Kidney (tissue), 13 donors: ENCODE measurements at regions not wholly inside any gene's neighbourhood (a gene's known extent, or its start where the extent isn't known, plus 50 kb on each side); places are given as distances from the start of the nearest gene placed in this dataset.
"Not testable (repeated sequence)": the region's sequence is repeated elsewhere in the genome, so short reads cannot be mapped to it uniquely, and the experiment has no call there.

ENCODE experiments used
- DNase-seq, 5 donors: peaks; one replicate each; pipeline ENCODE4 v3.0.0-alpha.2; 2013 to 2020
- FAIRE-seq: peaks from 2 replicates; lab custom pipeline; 2012; peaks lifted over from hg19 to GRCh38; lab: Jason Lieb, UNC
- H3K27ac ChIP-seq, 2 donors: one replicate each; pipeline ENCODE4 v1.7.0; 2013; ENCODE audit warnings: low read depth in 2 of 2, low read length in 2 of 2, inconsistent platforms in 1 of 2
- H3K27me3 ChIP-seq: one replicate; pipeline ENCODE4 v1.7.1; 2013; ENCODE audit warnings: low read length, inconsistent platforms; ENCODE audit not compliant: control insufficient read depth, insufficient read depth
- H3K36me3 ChIP-seq, 3 donors: one replicate each; pipeline versions ENCODE4 v1.7.0 to v1.7.1; 2013; ENCODE audit warnings: low read length in 3 of 3, control low read depth in 1 of 3, inconsistent platforms in 1 of 3; ENCODE audit not compliant: insufficient read depth in 3 of 3, control insufficient read depth in 2 of 3
- H3K4me1 ChIP-seq, 3 donors: one replicate each; pipeline versions ENCODE4 v1.7.0 to v1.7.1; 2013; ENCODE audit warnings: low read length in 3 of 3, inconsistent platforms in 1 of 3, low read depth in 1 of 3; ENCODE audit not compliant: control insufficient read depth in 2 of 3, insufficient read depth in 2 of 3
- H3K4me3 ChIP-seq, 3 donors: one replicate each; pipeline versions ENCODE4 v1.7.0 to v1.8.1; 2013; ENCODE audit warnings: low read length in 3 of 3, control low read depth in 1 of 3, inconsistent platforms in 1 of 3
- H3K9ac ChIP-seq, 3 donors: one replicate each; pipeline versions ENCODE4 v1.7.0 to v1.7.1; 2013; ENCODE audit warnings: low read length in 3 of 3, control low read depth in 1 of 3, inconsistent platforms in 1 of 3
- H3K9me3 ChIP-seq, 3 donors: one replicate each; pipeline versions ENCODE4 v1.7.0 to v1.7.1; 2013; ENCODE audit warnings: low read length in 3 of 3, control low read depth in 1 of 3, inconsistent platforms in 1 of 3; ENCODE audit not compliant: control insufficient read depth in 2 of 3, insufficient read depth in 1 of 3
- intact Hi-C: fragments of 100-400 bp; cut with DNase I; formaldehyde crosslinking; loops from one replicate; pipeline ENCODE4 v1.11.1; 2022
- TF ChIP-seq, protein P1 (sequence below): IDR thresholded peaks from 3 replicates; pipeline ENCODE4 v1.5.1; 2012; ENCODE audit warnings: mild to moderate bottlenecking, moderate library complexity, borderline replicate concordance; ENCODE audit not compliant: insufficient read depth; ENCODE audit errors: extremely low read depth
- donor health status: control.
- donor health status: control.
- donor health status: control.
- donor health status: control.
- donor health status: control.
- donor health status: DM: yes; HTN: yes; CAD: no.
- donor health status: Normal renal cell carcinoma (clear cell type).

DNA sequence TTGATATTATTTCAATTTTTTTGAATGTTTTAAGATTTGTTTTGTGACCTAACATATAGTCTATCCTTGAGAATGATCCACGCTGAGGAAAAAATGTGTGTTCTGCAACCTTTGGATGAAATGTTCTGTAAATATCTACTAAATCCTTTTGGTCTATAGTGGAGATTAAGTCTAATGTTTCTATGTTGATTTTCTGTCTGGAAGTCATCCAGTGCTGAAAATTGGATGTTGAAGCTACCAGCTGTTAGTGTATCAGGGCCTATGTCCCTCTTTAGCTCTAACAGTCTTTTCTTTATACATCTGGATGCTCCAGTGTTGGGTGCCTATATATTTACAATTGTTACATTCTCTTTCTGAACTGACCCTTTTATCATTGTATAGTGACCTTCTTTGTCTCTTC is 422.3 kb downstream of the TMEM232 start:
- Histone ChIP-seq H3K27ac (no peak overlapping the region), H3K9ac (no peak overlapping the region), H3K9me3 (peaks cover 0 to 12% (median 0%) of the 10 kb centered on the region in 3 donors), H3K36me3 (no peaks in the 10 kb centered on the region), H3K4me3 (no peak overlapping the region), H3K4me1 (no peaks in the 10 kb centered on the region), H3K27me3 (no peaks in the 10 kb centered on the region)
- TF ChIP-seq, protein P1, sequence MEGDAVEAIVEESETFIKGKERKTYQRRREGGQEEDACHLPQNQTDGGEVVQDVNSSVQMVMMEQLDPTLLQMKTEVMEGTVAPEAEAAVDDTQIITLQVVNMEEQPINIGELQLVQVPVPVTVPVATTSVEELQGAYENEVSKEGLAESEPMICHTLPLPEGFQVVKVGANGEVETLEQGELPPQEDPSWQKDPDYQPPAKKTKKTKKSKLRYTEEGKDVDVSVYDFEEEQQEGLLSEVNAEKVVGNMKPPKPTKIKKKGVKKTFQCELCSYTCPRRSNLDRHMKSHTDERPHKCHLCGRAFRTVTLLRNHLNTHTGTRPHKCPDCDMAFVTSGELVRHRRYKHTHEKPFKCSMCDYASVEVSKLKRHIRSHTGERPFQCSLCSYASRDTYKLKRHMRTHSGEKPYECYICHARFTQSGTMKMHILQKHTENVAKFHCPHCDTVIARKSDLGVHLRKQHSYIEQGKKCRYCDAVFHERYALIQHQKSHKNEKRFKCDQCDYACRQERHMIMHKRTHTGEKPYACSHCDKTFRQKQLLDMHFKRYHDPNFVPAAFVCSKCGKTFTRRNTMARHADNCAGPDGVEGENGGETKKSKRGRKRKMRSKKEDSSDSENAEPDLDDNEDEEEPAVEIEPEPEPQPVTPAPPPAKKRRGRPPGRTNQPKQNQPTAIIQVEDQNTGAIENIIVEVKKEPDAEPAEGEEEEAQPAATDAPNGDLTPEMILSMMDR = no peak
- intact Hi-C loops = no loop called here
- DNase-seq (no peak), FAIRE-seq (no peak)

DNA sequence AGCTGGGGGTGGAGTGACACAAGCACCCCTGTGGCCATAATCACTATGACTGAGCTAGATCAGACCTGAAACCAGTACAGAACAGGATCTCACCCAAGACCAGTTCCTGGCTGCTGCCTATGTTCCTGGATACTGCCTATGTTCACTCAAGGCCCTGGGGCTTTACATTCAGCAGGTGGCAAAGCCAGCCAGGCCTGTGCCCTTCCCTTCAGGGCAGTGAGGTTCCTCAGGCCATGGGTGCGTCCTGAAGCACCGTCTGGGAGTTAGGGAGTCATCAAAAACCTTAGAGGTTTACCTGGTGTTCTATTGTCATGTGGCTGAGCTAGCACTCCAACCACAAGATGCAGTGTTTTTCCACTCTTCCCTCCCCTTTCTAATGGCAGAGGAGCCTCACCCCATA is 419.8 kb downstream of the TMEM232 start:
- H3K27ac ChIP-seq = no peak overlapping the region
- H3K36me3 ChIP-seq = no peaks in the 10 kb centered on the region
- no peaks in the 10 kb centered on the region for H3K27me3 ChIP-seq
- DNase-seq (no peak), FAIRE-seq (no peak)
- intact Hi-C loops = no loop called here
- no peak overlapping the region for H3K4me3 ChIP-seq
- peaks cover 0 to 9% (median 0%) of the 10 kb centered on the region in 3 donors for H3K9me3 ChIP-seq
- no peaks in the 10 kb centered on the region for H3K4me1 ChIP-seq
- TF ChIP-seq, protein P1 = no peak
- H3K9ac ChIP-seq = no peak overlapping the region

DNA sequence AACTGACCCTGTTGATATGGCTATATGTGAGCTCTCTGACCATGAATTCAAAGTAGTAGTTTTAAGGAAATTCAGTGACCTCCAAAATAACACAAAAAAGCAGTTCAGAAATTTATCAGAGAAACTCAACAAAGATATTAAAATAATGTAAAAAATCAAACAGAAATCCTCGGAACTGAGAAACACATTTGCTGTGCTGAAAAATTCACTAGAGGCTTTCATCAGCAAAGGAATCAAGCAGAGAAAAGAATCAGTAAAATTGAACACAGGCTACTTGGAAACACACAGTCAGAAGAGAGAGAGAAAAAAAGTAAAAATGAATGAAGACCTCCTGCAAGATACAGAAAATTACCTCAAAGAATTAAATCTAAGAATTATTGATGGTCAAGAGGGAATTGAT is 417.2 kb downstream of the TMEM232 start:
- Histone ChIP-seq H3K36me3 (no peaks in the 10 kb centered on the region), H3K27me3 (no peaks in the 10 kb centered on the region), H3K27ac (no peak overlapping the region), H3K4me3 (no peak overlapping the region), H3K9me3 (peaks cover 0 to 4% (median 0%) of the 10 kb centered on the region in 3 donors), H3K4me1 (no peaks in the 10 kb centered on the region), H3K9ac (no peak overlapping the region)
- intact Hi-C loops = no loop called here
- DNase-seq (no peak), FAIRE-seq (no peak)
- TF ChIP-seq, protein P1 = no peak

DNA sequence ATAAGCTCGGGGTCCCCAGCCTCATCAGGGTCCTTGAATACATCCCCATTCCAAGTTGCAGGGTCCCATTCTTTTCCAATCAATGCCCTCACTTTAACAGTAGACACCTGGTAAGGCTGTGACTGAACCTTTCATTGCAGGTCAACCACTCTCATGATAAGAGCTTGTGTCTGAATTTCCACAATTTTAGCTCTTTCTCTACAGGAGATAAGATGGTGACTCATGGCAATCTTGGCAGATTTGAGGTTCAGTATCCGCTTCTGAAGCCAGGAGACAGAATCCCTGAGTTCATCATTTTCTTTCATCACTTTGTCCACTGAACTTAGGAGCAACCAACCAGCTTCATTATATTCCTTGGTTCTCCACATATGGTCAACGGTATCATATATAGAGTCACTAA is 409.9 kb downstream of the TMEM232 start:
- FAIRE-seq, H3K9ac ChIP-seq, H3K4me1 ChIP-seq, H3K27ac ChIP-seq, H3K9me3 ChIP-seq, intact Hi-C loops, DNase-seq, H3K27me3 ChIP-seq, H3K4me3 ChIP-seq, H3K36me3 ChIP-seq: not testable (repeated sequence)
